Heart right ventricle (tissue), 16 donors: ENCODE measurements at regions not wholly inside any gene's neighbourhood (a gene's known extent, or its start where the extent isn't known, plus 50 kb on each side); places are given as distances from the start of the nearest gene placed in this dataset.

Source experiments
- ATAC-seq, 8 donors: fragments of 200-7000 bp; cut with Tn5 transposase; one replicate each; pipeline ENCODE4 v1.9.1; 2020; ENCODE audit warnings: mild to moderate bottlenecking in 8 of 8, moderate library complexity in 8 of 8, moderate number of reproducible peaks in 1 of 8
- DNase-seq, 2 donors: peaks; one replicate each; pipeline ENCODE4 v3.0.0-alpha.2; 2020
- H3K27ac ChIP-seq, 10 donors: fragments of 200-600 bp; sonication (generic) in 2 of 10; one replicate each; pipeline versions ENCODE4 v1.5.0 to v1.8.0; 2020 to 2022; ENCODE audit warnings: mild to moderate bottlenecking in 3 of 10
- H3K27me3 ChIP-seq, 7 donors: fragments of 200-600 bp; one replicate each; pipeline ENCODE4 v1.8.0; 2021 to 2022; ENCODE audit warnings: mild to moderate bottlenecking in 2 of 7
- H3K36me3 ChIP-seq, 9 donors: fragments of 200-600 bp; sonication (generic) in 1 of 9; one replicate each; pipeline versions ENCODE4 v1.5.0 to v1.8.0; 2020 to 2022; ENCODE audit warnings: mild to moderate bottlenecking in 2 of 9
- H3K4me1 ChIP-seq, 9 donors: fragments of 200-600 bp; sonication (generic) in 1 of 9; one replicate each; pipeline versions ENCODE4 v1.5.0 to v1.8.0; 2020 to 2022; ENCODE audit warnings: mild to moderate bottlenecking in 4 of 9
- H3K4me3 ChIP-seq, 10 donors: fragments of 200-600 bp; sonication (generic) in 2 of 10; one replicate each; pipeline versions ENCODE4 v1.5.0 to v1.8.0; 2020 to 2022; ENCODE audit warnings: mild to moderate bottlenecking in 7 of 10, moderate library complexity in 2 of 10
- H3K9me3 ChIP-seq, 11 donors: fragments of 200-600 bp in 10 of 11; sonication (generic) in 2 of 11; one replicate each; pipeline versions ENCODE4 v1.5.0 to v1.8.0; 2013 to 2022; ENCODE audit warnings: mild to moderate bottlenecking in 2 of 11, control low read depth in 1 of 11, moderate library complexity in 1 of 11
- WGBS, 2 donors: extraction: QIAGEN DNeasy Blood & Tissue Kit; methylation state at CpG; one replicate each; pipeline ENCODE4 v1.1.7; 2013; ENCODE audit warnings: inconsistent platforms in 1 of 2; 5-methylcytosine and 5-hydroxymethylcytosine counted together
- intact Hi-C, 10 donors: fragments of 100-400 bp; cut with DNase I; formaldehyde crosslinking; loops; one replicate each; pipeline versions ENCODE4 v1.11.1 to v1.14.2; 2022
- TF ChIP-seq, protein P1 (sequence below), 9 donors: fragments of 200-600 bp; sonication (generic) in 2 of 9; IDR thresholded peaks; one replicate each; pipeline versions ENCODE4 v1.5.0 to v1.8.0; 2021 to 2022; ENCODE audit warnings: antibody characterized with exemption in 9 of 9, mild to moderate bottlenecking in 5 of 9, moderate library complexity in 1 of 9
- donor health status: Arrhythmogenic right ventricular cardiomyopathy.
- donor health status: ischemic (EF 13 %, LVEDD 7.1; RV severe dilation, severe dysfunction).
- donor health status: healthy with polysubstance abuse.
- donor health status: DM: no; HTN: yes; CAD: no.
- donor health status: DM: no; HTN: no; CAD: no.
- donor health status: ischemic (EF 25% LVEDD 6.9; RV normal size, moderate dysfunction).
- donor health status: ischemic (EF 25% LVEDD 5.7; RV mildly dilated, moderate dysfunction).
- donor health status: healthy.
- donor health status: DM: yes; HTN: yes; CAD: no.
- donor health status: Ischemic cardiomyopathy.
- donor health status: ischemic (EF 35%, LVEDD 5.7; RV mildly dilated, moderate dysfunction).
- donor health status: nonischemic (EF 11% LVEDD 7.7; RV severe dilation, severe dysfunction).
- donor health status: DM: yes; HTN: yes; CAD: no.
- donor health status: PGD.
- donor health status: ischemic (EF 29% LVEDD 5.4; RV normal size, mild dysfunction).
- donor health status: nonischemic (EF 23%, LVEDD 6.1; RV moderate dilation, normal function).

DNA sequence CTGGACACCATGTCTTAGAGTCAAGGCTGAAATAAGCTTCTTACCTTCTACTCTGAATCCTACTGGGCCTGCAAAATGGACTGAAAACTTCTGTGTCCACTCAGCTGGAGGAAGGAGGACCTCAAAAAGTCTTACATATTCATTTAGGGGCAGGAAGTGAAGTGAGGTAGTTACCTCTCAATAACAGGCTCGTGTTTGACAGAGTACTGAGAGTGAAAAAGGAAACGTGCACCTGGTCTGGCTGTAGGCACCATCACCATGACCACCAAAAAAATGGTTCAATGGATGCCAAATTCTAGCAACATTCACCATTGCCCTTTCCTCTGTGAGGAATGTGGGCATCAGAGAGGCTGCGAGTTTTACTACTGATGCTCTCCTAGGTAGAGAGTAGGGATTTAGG, 176.2 kb downstream of the RFC3 start:
- ATAC-seq (no peak), DNase-seq (no peak)
- Histone ChIP-seq H3K9me3 (no peaks in the 10 kb centered on the region), H3K4me3 (no peak overlapping the region), H3K4me1 (peaks cover 0 to 10% (median 0%) of the 10 kb centered on the region in 9 donors), H3K36me3 (no peaks in the 10 kb centered on the region), H3K27me3 (no peaks in the 10 kb centered on the region), H3K27ac (no peak overlapping the region)
- TF ChIP-seq, protein P1, sequence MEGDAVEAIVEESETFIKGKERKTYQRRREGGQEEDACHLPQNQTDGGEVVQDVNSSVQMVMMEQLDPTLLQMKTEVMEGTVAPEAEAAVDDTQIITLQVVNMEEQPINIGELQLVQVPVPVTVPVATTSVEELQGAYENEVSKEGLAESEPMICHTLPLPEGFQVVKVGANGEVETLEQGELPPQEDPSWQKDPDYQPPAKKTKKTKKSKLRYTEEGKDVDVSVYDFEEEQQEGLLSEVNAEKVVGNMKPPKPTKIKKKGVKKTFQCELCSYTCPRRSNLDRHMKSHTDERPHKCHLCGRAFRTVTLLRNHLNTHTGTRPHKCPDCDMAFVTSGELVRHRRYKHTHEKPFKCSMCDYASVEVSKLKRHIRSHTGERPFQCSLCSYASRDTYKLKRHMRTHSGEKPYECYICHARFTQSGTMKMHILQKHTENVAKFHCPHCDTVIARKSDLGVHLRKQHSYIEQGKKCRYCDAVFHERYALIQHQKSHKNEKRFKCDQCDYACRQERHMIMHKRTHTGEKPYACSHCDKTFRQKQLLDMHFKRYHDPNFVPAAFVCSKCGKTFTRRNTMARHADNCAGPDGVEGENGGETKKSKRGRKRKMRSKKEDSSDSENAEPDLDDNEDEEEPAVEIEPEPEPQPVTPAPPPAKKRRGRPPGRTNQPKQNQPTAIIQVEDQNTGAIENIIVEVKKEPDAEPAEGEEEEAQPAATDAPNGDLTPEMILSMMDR (IDR thresholded peaks at IDR 0.05) = no peak
- WGBS, 2 donors = 82 to 92% methylated on average over 3 of the region's 3 CpGs
- intact Hi-C loops = no loop called here

DNA sequence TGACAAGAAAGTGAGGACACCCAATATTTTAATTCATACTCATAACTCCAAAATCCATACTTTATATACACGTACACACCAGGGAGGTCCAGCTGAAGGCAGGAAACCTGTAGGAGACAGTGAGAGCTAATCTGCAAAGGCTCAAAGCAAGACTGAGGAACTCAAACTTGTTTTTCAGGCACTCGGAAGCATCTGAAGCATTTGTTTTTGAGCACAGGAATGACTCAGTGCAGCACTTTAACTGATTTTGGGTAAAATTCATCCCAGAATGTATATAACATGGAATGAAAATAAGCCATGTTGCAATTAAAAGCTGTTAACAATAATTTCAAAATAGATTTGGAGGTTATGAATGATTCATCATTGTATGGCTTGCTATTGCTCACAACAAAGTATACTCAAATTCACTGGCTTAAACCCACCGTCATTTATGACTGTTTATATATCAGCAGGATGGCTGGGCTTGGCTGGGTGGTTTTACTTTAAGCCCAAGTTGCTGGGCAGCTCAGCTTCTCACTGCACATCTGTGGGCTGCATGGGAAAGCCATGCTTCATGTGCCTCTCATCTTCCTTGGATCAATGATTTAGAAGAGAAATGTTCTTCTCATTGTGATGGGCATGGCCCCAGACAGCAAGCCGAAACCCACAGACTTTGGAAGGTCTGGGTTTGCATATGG, 177.0 kb downstream of the RFC3 start:
- no peak for ATAC-seq
- Histone ChIP-seq H3K4me1 (peaks cover 0 to 11% (median 0%) of the 10 kb centered on the region in 9 donors), H3K27ac (no peak overlapping the region), H3K36me3 (no peaks in the 10 kb centered on the region), H3K9me3 (no peaks in the 10 kb centered on the region), H3K27me3 (no peaks in the 10 kb centered on the region), H3K4me3 (no peak overlapping the region)
- no peak for DNase-seq
- intact Hi-C loops = no loop called here
- TF ChIP-seq, protein P1 (IDR thresholded peaks at IDR 0.05) = no peak
- 90 to 92% methylated on average over 4 of the region's 4 CpGs for WGBS, 2 donors

DNA sequence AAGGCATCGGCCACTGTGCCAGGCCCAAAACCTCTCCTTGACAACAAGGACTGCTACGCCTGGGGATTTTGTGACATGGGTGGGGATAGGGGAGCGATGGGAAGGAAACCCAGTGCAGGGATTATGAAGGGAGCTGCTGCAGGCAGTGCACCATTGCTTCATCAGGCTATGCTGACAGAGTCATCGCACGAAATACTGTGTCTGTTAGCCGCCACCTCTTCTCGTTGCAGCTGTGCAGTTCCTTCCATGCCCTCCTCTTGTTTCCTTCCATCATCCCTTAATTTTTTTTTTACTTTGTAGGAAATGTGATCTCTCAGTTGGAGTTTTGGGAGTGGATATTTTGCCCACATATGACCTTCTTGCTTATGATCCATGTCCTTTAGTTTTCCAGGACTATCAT, 178.7 kb downstream of the RFC3 start:
- Histone ChIP-seq H3K27me3 (no peaks in the 10 kb centered on the region), H3K9me3 (no peaks in the 10 kb centered on the region), H3K4me3 (no peak overlapping the region), H3K36me3 (no peaks in the 10 kb centered on the region), H3K27ac (no peak overlapping the region), H3K4me1 (peaks cover 0 to 20% (median 8%) of the 10 kb centered on the region in 9 donors)
- ATAC-seq (no peak), DNase-seq (no peak)
- intact Hi-C loops = no loop called here
- 90 to 95% methylated on average over 7 of the region's 7 CpGs for WGBS, 2 donors
- TF ChIP-seq, protein P1 (IDR thresholded peaks at IDR 0.05) = no peak

DNA sequence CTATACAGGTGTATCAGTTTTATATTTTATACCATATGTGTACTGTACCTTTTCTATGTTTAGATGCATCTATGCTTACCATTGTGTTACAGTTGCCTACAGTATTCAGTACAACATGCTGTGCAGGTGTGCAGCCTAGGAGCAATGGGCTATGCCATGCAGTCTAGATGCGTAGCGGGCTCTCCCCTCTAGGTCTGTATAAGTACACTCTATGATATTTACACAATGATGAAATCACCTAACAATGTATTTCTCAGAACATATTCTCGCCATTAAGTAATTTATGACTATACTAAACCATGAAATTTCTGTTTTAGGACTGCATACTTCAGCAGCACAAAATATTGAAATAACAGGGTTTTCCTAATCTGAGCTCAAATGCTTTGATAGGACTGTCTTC, 179.6 kb downstream of the RFC3 start:
- Histone ChIP-seq H3K4me3 (no peak overlapping the region), H3K4me1 (peaks cover 0 to 24% (median 8%) of the 10 kb centered on the region in 9 donors), H3K9me3 (no peaks in the 10 kb centered on the region), H3K27me3 (no peaks in the 10 kb centered on the region), H3K27ac (no peak overlapping the region), H3K36me3 (no peaks in the 10 kb centered on the region)
- ATAC-seq (no peak), DNase-seq (no peak)
- WGBS, 2 donors = 95 to 97% methylated on average over 3 of the region's 3 CpGs
- intact Hi-C loops = no loop called here
- TF ChIP-seq, protein P1 (IDR thresholded peaks at IDR 0.05) = no peak
